Omental fat pad (tissue), 3 donors: ENCODE measurements at regions not wholly inside any gene's neighbourhood (a gene's known extent, or its start where the extent isn't known, plus 50 kb on each side); places are given as distances from the start of the nearest gene placed in this dataset.

ENCODE experiments used
- ATAC-seq: fragments of 150-250 bp; one replicate; pipeline ENCODE4 v1.9.1; 2016; ENCODE audit warnings: mild to moderate bottlenecking, moderate library complexity; ENCODE audit not compliant: low FRiP score
- DNase-seq: peaks from one replicate; pipeline ENCODE4 v3.0.0-alpha.2; 2019; ENCODE audit warnings: low spot score
- TF ChIP-seq, protein P1 (sequence below), 3 donors: fragments of 450-650 bp; IDR thresholded peaks; one replicate each; pipeline ENCODE4 v1.5.1; 2016 to 2017; ENCODE audit warnings: antibody characterized with exemption in 3 of 3, mild to moderate bottlenecking in 3 of 3, moderate library complexity in 2 of 3

GRCh38 chr6:102493485-102493884, 1100.0 kb downstream of the GRIK2 start:
- no peak for ATAC-seq
- TF ChIP-seq, protein P1, sequence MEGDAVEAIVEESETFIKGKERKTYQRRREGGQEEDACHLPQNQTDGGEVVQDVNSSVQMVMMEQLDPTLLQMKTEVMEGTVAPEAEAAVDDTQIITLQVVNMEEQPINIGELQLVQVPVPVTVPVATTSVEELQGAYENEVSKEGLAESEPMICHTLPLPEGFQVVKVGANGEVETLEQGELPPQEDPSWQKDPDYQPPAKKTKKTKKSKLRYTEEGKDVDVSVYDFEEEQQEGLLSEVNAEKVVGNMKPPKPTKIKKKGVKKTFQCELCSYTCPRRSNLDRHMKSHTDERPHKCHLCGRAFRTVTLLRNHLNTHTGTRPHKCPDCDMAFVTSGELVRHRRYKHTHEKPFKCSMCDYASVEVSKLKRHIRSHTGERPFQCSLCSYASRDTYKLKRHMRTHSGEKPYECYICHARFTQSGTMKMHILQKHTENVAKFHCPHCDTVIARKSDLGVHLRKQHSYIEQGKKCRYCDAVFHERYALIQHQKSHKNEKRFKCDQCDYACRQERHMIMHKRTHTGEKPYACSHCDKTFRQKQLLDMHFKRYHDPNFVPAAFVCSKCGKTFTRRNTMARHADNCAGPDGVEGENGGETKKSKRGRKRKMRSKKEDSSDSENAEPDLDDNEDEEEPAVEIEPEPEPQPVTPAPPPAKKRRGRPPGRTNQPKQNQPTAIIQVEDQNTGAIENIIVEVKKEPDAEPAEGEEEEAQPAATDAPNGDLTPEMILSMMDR (IDR thresholded peaks at IDR 0.05), result no peak

GRCh38 chr6:102488729-102489128, 1095.2 kb downstream of the GRIK2 start:
- DNase-seq, result no peak
- TF ChIP-seq, protein P1 (IDR thresholded peaks at IDR 0.05), result no peak
- no peak for ATAC-seq

More at GRCh38 chr6:102493485-102493884, 1100.0 kb downstream of the GRIK2 start:
- no peak for DNase-seq

GRCh38 chr6:102485480-102485879, 1092.0 kb downstream of the GRIK2 start:
- ATAC-seq, result no peak
- DNase-seq, result no peak

GRCh38 chr6:102474041-102474807, 1080.7 kb downstream of the GRIK2 start:
- TF ChIP-seq, protein P1 (IDR thresholded peaks at IDR 0.05), result no peak
- no peak for DNase-seq
- ATAC-seq, result no peak

More at GRCh38 chr6:102485480-102485879, 1092.0 kb downstream of the GRIK2 start:
- TF ChIP-seq, protein P1 (IDR thresholded peaks at IDR 0.05), result no peak

- no peak for DNase-seq
- no peak for ATAC-seq
- TF ChIP-seq, protein P1 (IDR thresholded peaks at IDR 0.05), result no peak
These were observed 1065.5 kb downstream of the GRIK2 start for GRCh38 chr6:102458990-102459389.

DNA sequence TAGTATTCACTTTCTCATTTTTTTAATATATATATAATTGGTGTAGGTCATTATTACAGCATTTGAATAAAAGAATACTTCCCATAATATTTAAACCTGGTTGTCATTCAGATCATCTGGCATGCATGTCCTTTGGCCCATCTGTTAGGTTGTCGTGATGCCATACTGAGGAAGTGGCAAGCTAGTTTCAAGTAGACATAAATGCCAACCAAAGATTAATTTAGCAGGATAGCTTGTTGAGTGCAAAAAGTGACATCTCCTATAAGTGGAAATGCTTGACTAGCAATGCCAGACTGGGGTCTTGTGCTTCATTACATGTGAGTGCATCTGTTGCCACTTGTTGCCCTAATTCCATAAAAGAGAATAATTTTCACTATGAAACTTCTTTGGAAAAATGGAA, 1044.7 kb downstream of the GRIK2 start:
- ATAC-seq (no peak), DNase-seq (no peak)
- TF ChIP-seq, protein P1 (IDR thresholded peaks at IDR 0.05), result no peak

- ATAC-seq, result no peak
- no peak for DNase-seq
- TF ChIP-seq, protein P1 (IDR thresholded peaks at IDR 0.05), result no peak
These were observed 1024.0 kb downstream of the GRIK2 start for GRCh38 chr6:102417368-102417998.
